SJCRH30 (cell line): ENCODE measurements at regions not wholly inside any gene's neighbourhood (a gene's known extent, or its start where the extent isn't known, plus 50 kb on each side); places are given as distances from the start of the nearest gene placed in this dataset.
"Not testable (repeated sequence)": the region's sequence is repeated elsewhere in the genome, so short reads cannot be mapped to it uniquely, and the experiment has no call there.

Experiments used
- DNase-seq, 2 experiments: peaks; one replicate each; pipeline ENCODE4 v3.0.0-alpha.2; 2015 to 2020
- H3K27ac ChIP-seq: fragments of 250-450 bp; sonication (Bioruptor Pico); 2 replicates; pipeline ENCODE4 v1.5.1; 2020; ENCODE audit warnings: mild to moderate bottlenecking, moderate library complexity
- H3K27me3 ChIP-seq: fragments of 250-450 bp; sonication (Bioruptor Pico); 2 replicates; pipeline ENCODE4 v1.5.1; 2020; ENCODE audit warnings: mild to moderate bottlenecking, moderate library complexity
- H3K36me3 ChIP-seq: fragments of 250-450 bp; sonication (Bioruptor Pico); 2 replicates; pipeline ENCODE4 v1.5.1; 2020; ENCODE audit warnings: mild to moderate bottlenecking, moderate library complexity
- H3K4me1 ChIP-seq: fragments of 250-450 bp; sonication (Bioruptor Pico); 2 replicates; pipeline ENCODE4 v1.5.1; 2020; ENCODE audit warnings: mild to moderate bottlenecking, moderate library complexity
- H3K4me3 ChIP-seq: fragments of 250-450 bp; sonication (Bioruptor Pico); 2 replicates; pipeline ENCODE4 v1.5.1; 2020; ENCODE audit warnings: mild to moderate bottlenecking, moderate library complexity
- H3K9me3 ChIP-seq: fragments of 250-450 bp; sonication (Bioruptor Pico); replicated peaks from 2 replicates; pipeline ENCODE4 v1.5.1; 2020; ENCODE audit warnings: mild to moderate bottlenecking, moderate library complexity

DNA sequence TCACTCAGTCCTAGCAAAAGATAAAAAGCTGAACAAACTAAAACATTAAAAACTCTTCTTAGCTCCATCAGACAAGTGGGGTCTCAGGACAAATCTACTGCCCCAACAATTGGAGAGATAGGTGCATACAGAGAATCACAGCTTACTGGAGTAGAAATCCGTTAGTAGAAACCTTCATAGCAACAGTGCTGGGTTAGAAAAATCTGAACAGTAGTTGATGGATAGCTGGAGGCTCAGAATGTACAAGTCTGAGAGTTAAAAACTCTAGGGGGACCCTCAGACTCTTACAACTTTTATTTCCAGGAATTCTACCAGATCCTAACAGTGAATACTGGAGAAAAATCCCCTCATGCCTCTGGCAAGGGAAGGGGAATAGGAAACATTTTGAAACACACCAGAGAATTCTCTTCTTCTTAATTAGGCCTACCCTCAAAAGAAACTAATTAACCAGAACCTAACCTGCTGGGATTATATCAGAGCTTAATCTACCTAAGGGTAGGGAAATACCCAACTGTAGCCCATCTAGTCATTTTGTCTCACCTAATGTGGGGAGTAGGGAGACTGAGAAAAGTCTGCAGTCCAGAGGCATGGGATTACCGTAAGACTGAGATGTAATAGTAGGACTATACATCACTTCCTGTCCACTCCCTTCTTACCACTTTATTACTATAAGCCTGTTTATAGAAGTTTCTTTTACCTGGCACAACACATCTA lies 165.0 kb upstream of the CTSO start:
- no peaks in the 10 kb centered on the region for H3K27me3 ChIP-seq
- H3K36me3 ChIP-seq: no peaks in the 10 kb centered on the region
- H3K4me1 ChIP-seq: no peaks in the 10 kb centered on the region
- no peak overlapping the region for H3K4me3 ChIP-seq
- no peak for DNase-seq
- no peak overlapping the region for H3K27ac ChIP-seq
- no peaks in the 10 kb centered on the region for H3K9me3 ChIP-seq

- Histone ChIP-seq H3K27me3 (no peaks in the 10 kb centered on the region), H3K4me3 (no peak overlapping the region), H3K4me1 (no peaks in the 10 kb centered on the region), H3K27ac (no peak overlapping the region), H3K9me3 (no peaks in the 10 kb centered on the region), H3K36me3 (no peaks in the 10 kb centered on the region)
- DNase-seq: no peak
Measured at GRCh38 chr4:156117743-156118142, 164.1 kb upstream of the CTSO start.

DNA sequence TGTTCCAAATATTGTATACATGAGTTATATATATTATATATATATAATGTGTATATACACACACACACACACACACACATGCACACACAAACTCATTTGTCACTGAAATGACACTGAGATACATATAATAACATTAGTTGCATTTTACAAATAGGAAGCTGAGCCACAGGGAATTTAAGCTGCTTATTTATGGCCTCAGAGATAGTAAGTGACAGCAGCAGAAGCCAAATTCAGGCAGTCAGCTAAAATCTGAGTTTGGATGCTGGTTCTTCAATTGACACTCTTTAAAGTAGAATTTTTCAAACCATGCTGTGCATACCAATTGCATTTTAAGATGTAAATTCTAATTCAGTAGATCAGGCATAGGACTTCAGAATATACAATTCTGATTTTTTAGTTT lies 163.3 kb upstream of the CTSO start:
- Histone ChIP-seq H3K4me3 (no peak overlapping the region), H3K9me3 (no peaks in the 10 kb centered on the region), H3K27ac (no peak overlapping the region), H3K36me3 (no peaks in the 10 kb centered on the region), H3K27me3 (no peaks in the 10 kb centered on the region), H3K4me1 (0 out of 2 replicates have a peak, but pooled peaks cover 2% of the 10 kb centered on the region)
- no peak for DNase-seq

DNA sequence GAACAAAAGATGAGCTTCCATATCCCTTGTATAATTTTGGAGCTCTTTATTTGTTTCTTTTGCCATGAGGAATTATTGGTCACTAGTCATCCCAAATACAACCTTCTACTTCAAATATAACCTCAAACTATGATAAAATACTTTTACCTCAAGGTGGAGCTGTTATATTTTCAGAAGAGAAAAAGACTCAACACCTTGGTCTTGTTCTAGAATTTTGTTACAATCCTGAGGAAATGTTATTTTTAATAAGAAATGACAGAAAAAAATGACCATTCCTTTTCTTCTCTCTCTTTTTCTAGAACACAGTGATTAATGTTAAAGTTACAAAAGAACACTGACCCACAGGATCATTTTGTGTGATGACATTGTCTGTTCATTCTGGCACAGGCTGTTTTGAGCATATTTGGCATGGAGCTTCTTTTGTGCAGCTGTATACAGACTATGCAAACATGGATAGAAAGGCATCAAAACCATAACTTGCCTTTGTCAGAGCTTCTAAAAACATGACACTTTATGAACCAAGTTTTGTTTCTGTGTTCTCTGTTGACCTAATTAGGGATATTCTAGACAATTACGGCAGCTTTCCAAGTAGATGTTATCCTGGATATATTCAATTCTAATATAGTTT lies 159.6 kb upstream of the CTSO start:
- Histone ChIP-seq H3K27ac (no peak overlapping the region), H3K9me3 (no peaks in the 10 kb centered on the region), H3K4me3 (no peak overlapping the region), H3K27me3 (no peaks in the 10 kb centered on the region), H3K36me3 (no peaks in the 10 kb centered on the region), H3K4me1 (peaks cover 15% of the 10 kb centered on the region)
- DNase-seq: peak in 1 of 2 experiments; percentile 13

DNA sequence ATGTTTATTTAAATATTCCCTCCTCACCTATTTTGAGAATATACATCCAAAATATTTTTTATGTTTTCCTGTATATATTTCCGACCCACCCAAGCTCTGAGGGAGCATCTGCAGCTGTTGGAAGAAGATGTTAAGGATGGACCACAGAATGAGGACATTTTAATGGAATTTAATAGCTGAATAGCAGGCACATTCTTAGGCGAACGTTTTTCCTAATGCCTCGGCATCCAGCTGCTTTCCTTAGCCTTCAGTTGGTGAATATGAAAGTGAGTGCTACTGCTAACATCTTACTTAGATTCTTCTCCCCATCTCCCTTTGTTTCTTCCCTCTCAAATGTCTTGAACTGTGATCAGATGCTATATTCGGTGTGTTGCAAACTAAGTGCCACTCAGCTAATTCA lies 158.0 kb upstream of the CTSO start:
- peak; percentile 8 to 21 for DNase-seq
- no peaks in the 10 kb centered on the region for H3K36me3 ChIP-seq
- H3K27me3 ChIP-seq: no peaks in the 10 kb centered on the region
- no peaks in the 10 kb centered on the region for H3K9me3 ChIP-seq
- H3K4me1 ChIP-seq: peaks cover 15% of the 10 kb centered on the region
- H3K27ac ChIP-seq: peak overlapping the region; percentile 64
- no peak overlapping the region for H3K4me3 ChIP-seq

- Histone ChIP-seq H3K4me3 (no peak overlapping the region), H3K9me3 (no peaks in the 10 kb centered on the region), H3K27me3 (no peaks in the 10 kb centered on the region), H3K4me1 (peaks cover 15% of the 10 kb centered on the region), H3K36me3 (no peaks in the 10 kb centered on the region), H3K27ac (no peak overlapping the region)
- DNase-seq: no peak
Measured at GRCh38 chr4:156109943-156110900, 156.6 kb upstream of the CTSO start.

DNA sequence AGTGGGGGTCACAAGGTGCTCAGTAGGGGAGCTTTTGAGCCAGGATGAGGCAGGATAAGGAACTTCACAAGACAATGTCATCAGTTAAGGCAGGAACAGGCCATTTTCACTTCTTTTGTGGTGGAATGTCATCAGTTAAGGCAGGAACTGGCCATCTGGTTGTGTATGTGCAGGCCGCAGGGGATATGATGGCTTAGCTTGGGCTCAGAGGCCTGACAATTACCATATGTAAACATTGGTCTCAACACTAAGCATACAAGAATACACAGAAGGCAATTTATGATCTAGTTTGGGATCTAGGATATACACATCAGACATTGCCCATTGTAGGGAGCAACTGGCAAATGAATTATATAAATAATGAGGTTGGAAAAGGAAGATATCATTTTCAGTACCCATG lies 155.4 kb upstream of the CTSO start:
- not testable (repeated sequence) for H3K9me3 ChIP-seq, H3K27me3 ChIP-seq, DNase-seq, H3K36me3 ChIP-seq, H3K27ac ChIP-seq, H3K4me3 ChIP-seq
- peaks cover 15% of the 10 kb centered on the region for H3K4me1 ChIP-seq

- Histone ChIP-seq H3K4me3 (no peak overlapping the region), H3K27me3 (no peaks in the 10 kb centered on the region), H3K4me1 (no peaks in the 10 kb centered on the region), H3K27ac (no peak overlapping the region), H3K9me3 (no peaks in the 10 kb centered on the region), H3K36me3 (no peaks in the 10 kb centered on the region)
- no peak for DNase-seq
Measured at GRCh38 chr4:156103311-156103710, 149.6 kb upstream of the CTSO start.

- H3K36me3 ChIP-seq: no peaks in the 10 kb centered on the region
- H3K4me3 ChIP-seq: no peak overlapping the region
- no peak overlapping the region for H3K27ac ChIP-seq
- no peaks in the 10 kb centered on the region for H3K9me3 ChIP-seq
- H3K4me1 ChIP-seq: no peaks in the 10 kb centered on the region
- H3K27me3 ChIP-seq: no peaks in the 10 kb centered on the region
- no peak for DNase-seq
Measured at GRCh38 chr4:156102411-156102810, 148.7 kb upstream of the CTSO start.

- no peak overlapping the region for H3K4me3 ChIP-seq
- no peaks in the 10 kb centered on the region for H3K4me1 ChIP-seq
- H3K27me3 ChIP-seq: no peaks in the 10 kb centered on the region
- H3K27ac ChIP-seq: no peak overlapping the region; the same call in 1 of the 2 replicates
- DNase-seq: no peak
- H3K36me3 ChIP-seq: no peaks in the 10 kb centered on the region
- H3K9me3 ChIP-seq: no peaks in the 10 kb centered on the region
Measured at GRCh38 chr4:156101571-156101970, 147.9 kb upstream of the CTSO start.

DNA sequence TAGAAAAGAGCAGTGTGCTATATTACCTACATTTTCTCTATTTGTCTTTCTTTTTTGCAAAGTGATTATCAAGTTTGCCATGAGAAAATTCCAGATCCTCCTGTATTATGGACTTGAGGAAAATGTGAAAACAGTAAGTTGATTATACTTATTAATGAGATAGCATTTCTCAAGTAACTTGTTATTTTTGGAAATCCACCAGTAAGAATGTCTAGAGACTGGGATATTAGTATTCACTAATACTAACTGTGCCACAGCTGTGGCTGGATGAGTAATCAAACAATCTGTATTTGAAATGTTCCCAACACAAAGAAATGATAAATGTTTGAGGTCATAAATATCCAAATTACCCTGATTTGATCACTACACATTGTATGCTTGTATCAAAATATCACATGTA lies 147.0 kb upstream of the CTSO start:
- H3K4me3 ChIP-seq: no peak overlapping the region
- H3K27ac ChIP-seq: peak overlapping the region; percentile 11; the same call in 1 of the 2 replicates
- H3K36me3 ChIP-seq: no peaks in the 10 kb centered on the region
- no peak for DNase-seq
- H3K27me3 ChIP-seq: no peaks in the 10 kb centered on the region
- H3K4me1 ChIP-seq: no peaks in the 10 kb centered on the region
- H3K9me3 ChIP-seq: no peaks in the 10 kb centered on the region

DNA sequence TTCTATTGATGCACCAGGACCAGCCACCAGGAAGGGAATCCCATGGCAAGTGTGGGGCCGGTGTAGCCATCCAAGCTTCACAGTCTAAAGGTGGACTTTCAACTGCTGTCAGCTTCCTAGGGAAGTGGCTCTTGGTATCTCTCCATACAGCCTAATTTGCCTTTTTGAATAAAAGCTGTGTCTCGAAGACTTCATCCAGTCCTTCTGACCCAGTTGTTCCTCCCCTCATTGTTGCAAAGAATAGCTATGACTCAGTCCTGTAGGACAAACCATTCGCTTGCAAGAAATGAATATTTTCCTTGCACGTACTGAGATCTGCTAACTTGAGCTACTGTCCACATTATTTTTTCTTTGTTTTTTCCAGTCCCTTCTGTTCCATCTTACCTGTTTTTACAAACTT lies 145.1 kb upstream of the CTSO start:
- Histone ChIP-seq H3K36me3 (no peaks in the 10 kb centered on the region), H3K9me3 (no peaks in the 10 kb centered on the region), H3K4me1 (no peaks in the 10 kb centered on the region), H3K4me3 (no peak overlapping the region), H3K27ac (no peak overlapping the region), H3K27me3 (no peaks in the 10 kb centered on the region)
- DNase-seq: no peak

DNA sequence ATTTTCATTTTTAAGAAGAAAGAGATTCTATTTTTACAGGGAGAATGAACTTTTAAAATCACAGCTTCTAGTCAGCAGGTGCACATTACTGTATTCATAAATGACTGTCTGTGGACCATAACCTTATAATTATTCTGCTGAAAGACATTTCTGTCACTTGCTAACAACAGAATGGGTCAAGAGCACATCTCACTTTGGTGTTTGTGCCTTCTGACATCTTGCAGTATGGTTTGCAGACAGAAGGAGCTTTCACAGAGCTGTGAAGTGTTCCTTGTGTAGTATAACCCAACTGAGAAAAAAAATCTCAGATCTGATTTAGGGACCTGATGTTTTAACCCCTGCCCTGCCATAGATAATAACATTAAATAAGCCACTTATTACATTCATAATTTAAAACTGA lies 131.4 kb upstream of the CTSO start:
- DNase-seq: no peak
- Histone ChIP-seq H3K36me3 (no peaks in the 10 kb centered on the region), H3K4me1 (no peaks in the 10 kb centered on the region), H3K9me3 (no peaks in the 10 kb centered on the region), H3K27ac (no peak overlapping the region), H3K27me3 (no peaks in the 10 kb centered on the region), H3K4me3 (no peak overlapping the region)

DNA sequence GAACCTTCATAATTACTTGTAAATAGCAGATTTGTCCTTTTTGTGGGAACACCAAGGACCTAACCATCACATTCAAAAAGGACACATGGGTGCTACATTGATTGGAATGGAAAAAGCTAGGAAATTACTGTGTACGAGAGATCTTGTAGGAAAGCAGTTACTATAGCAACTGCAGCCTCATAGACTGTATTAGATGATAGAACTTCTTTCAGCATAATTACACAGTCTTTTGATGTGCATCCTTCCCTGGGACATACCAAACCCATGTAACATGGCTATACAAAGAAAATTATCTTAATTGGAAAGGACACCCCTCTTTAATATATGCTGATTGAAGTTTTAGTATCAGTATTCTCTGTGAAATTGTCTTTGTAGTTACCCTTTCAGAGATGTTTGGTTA lies 130.7 kb upstream of the CTSO start:
- no peaks in the 10 kb centered on the region for H3K27me3 ChIP-seq
- no peaks in the 10 kb centered on the region for H3K9me3 ChIP-seq
- no peak overlapping the region for H3K4me3 ChIP-seq
- H3K4me1 ChIP-seq: no peaks in the 10 kb centered on the region
- no peak for DNase-seq
- no peak overlapping the region for H3K27ac ChIP-seq
- no peaks in the 10 kb centered on the region for H3K36me3 ChIP-seq

DNA sequence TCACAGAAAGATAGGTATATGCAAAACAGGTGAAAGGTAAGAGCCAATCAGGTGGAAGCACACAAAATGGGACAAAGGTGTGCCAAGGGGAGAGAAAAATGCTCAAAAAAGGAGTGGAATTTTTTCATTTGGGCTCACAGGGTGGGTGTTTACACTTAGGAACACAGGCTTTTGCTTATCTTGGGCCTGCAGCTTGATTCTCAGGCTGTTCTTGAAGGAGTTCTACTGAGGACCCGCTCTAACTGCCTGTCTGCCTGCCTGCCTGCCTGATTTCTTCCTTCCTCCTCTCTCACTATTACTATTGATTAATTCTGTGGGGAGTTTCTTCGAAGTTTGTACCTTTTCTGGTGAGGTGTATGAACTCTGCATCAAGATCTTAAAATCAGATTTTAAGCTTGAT lies 120.3 kb upstream of the CTSO start:
- DNase-seq: no peak
- Histone ChIP-seq H3K9me3 (no peaks in the 10 kb centered on the region), H3K27me3 (no peaks in the 10 kb centered on the region), H3K27ac (no peak overlapping the region), H3K4me3 (no peak overlapping the region), H3K36me3 (no peaks in the 10 kb centered on the region), H3K4me1 (no peaks in the 10 kb centered on the region)
